GM23338 (cell line): ENCODE measurements at regions not wholly inside any gene's neighbourhood (a gene's known extent, or its start where the extent isn't known, plus 50 kb on each side); places are given as distances from the start of the nearest gene placed in this dataset.
A peak's percentile ranks its signal among the peaks of the same experiment; 100 is the strongest.

Source experiments
- ATAC-seq: fragments of 200-7000 bp; cut with Tn5 transposase; 3 replicates; pipeline ENCODE4 v1.9.1; 2020
- DNase-seq: peaks from one replicate; pipeline ENCODE4 v3.0.0-alpha.2; 2015; ENCODE audit warnings: low spot score
- H2AFZ ChIP-seq: fragments of 200-600 bp; sonication (generic); 2 replicates; pipeline ENCODE4 v1.8.0; 2016; ENCODE audit warnings: antibody characterized with exemption, mild to moderate bottlenecking, moderate library complexity
- H3F3A ChIP-seq: fragments of 200-600 bp; sonication (generic); replicated peaks from 2 replicates; pipeline ENCODE4 v1.8.0; 2017; ENCODE audit warnings: antibody characterized with exemption, mixed run types, low read depth
- H3K27ac ChIP-seq: fragments of 200-600 bp; sonication (generic); 2 replicates; pipeline ENCODE4 v1.6.1; 2016; ENCODE audit warnings: low read depth
- H3K27me3 ChIP-seq: fragments of 200-600 bp; sonication (generic); 2 replicates; pipeline ENCODE4 v1.8.0; 2016; ENCODE audit warnings: mild to moderate bottlenecking, mixed run types, moderate library complexity; ENCODE audit not compliant: insufficient read depth
- H3K36me3 ChIP-seq: fragments of 200-600 bp; sonication (generic); 2 replicates; pipeline ENCODE4 v1.8.0; 2016; ENCODE audit warnings: mild to moderate bottlenecking; ENCODE audit not compliant: insufficient read depth
- H3K4me1 ChIP-seq: fragments of 200-600 bp; sonication (generic); 2 replicates; pipeline ENCODE4 v1.8.0; 2016; ENCODE audit warnings: mild to moderate bottlenecking, moderate library complexity; ENCODE audit not compliant: insufficient read depth
- H3K4me2 ChIP-seq: fragments of 200-600 bp; sonication (generic); 2 replicates; pipeline ENCODE4 v1.7.1; 2017; ENCODE audit warnings: mixed run types
- H3K4me3 ChIP-seq: fragments of 200-600 bp; sonication (generic); 2 replicates; pipeline ENCODE4 v1.6.1; 2016; ENCODE audit warnings: mixed run types
- H3K79me2 ChIP-seq: fragments of 200-600 bp; sonication (generic); replicated peaks from 2 replicates; pipeline ENCODE4 v1.8.0; 2017; ENCODE audit warnings: mild to moderate bottlenecking; ENCODE audit not compliant: insufficient read depth
- H3K9me2 ChIP-seq: fragments of 200-600 bp; sonication (generic); 2 replicates; pipeline ENCODE4 v1.8.0; 2017; ENCODE audit not compliant: insufficient read depth
- H4K20me1 ChIP-seq: fragments of 200-600 bp; sonication (generic); replicated peaks from 2 replicates; pipeline ENCODE4 v1.8.0; 2017; ENCODE audit warnings: mild to moderate bottlenecking; ENCODE audit not compliant: insufficient read depth
- H3K27ac Mint-ChIP-seq: 2 replicates; pipeline ENCODE4 v1.8.0; 2020; ENCODE audit warnings: inconsistent platforms, mild to moderate bottlenecking, moderate library complexity, mixed read lengths
- H3K27me3 Mint-ChIP-seq: 3 replicates; pipeline ENCODE4 v1.8.0; 2022; ENCODE audit warnings: low read depth, mild to moderate bottlenecking, moderate library complexity, mixed read lengths, inconsistent platforms; ENCODE audit not compliant: insufficient read depth, poor library complexity
- H3K36me3 Mint-ChIP-seq: 3 replicates; pipeline ENCODE4 v1.8.0; 2021; ENCODE audit warnings: low read depth, mild to moderate bottlenecking, inconsistent platforms, moderate library complexity, mixed read lengths
- H3K4me1 Mint-ChIP-seq: 3 replicates; pipeline ENCODE4 v1.8.0; 2020; ENCODE audit warnings: mild to moderate bottlenecking, inconsistent platforms, mixed read lengths
- H3K4me3 Mint-ChIP-seq: 3 replicates; pipeline ENCODE4 v1.8.0; 2021; ENCODE audit warnings: moderate library complexity, mild to moderate bottlenecking, inconsistent platforms, mixed read lengths
- H3K9me3 Mint-ChIP-seq: 3 replicates; pipeline ENCODE4 v1.8.0; 2020; ENCODE audit warnings: moderate library complexity, mild to moderate bottlenecking, inconsistent platforms, mixed read lengths
- CREB1 ChIP-seq: fragments of 250-450 bp; sonication (Bioruptor Pico); IDR thresholded peaks from 2 replicates; pipeline ENCODE4 v1.5.0; 2020; ENCODE audit warnings: low read depth, mild to moderate bottlenecking, moderate library complexity
- EZH2 ChIP-seq: fragments of 200-600 bp; sonication (generic); IDR thresholded peaks from one replicate; pipeline ENCODE4 v1.8.0; 2017; ENCODE audit warnings: antibody characterized with exemption, mild to moderate bottlenecking, low read depth; ENCODE audit not compliant: unreplicated experiment
- EZH2phosphoT487 ChIP-seq: fragments of 200-600 bp; sonication (generic); IDR thresholded peaks from one replicate; pipeline ENCODE4 v1.8.1; 2018; ENCODE audit warnings: antibody characterized with exemption; ENCODE audit not compliant: unreplicated experiment
- JUNB ChIP-seq: IDR thresholded peaks from one replicate; pipeline ENCODE4 v1.6.1; 2016; ENCODE audit warnings: antibody characterized with exemption; ENCODE audit not compliant: unreplicated experiment
- ZNF114 ChIP-seq: fragments of 250-450 bp; sonication (Bioruptor Pico); IDR thresholded peaks from 2 replicates; pipeline ENCODE4 v1.5.0; 2020; ENCODE audit warnings: mild to moderate bottlenecking, moderate library complexity
- ZNF331 ChIP-seq: fragments of 250-450 bp; sonication (Bioruptor Pico); IDR thresholded peaks from 2 replicates; pipeline ENCODE4 v1.5.0; 2020; ENCODE audit warnings: low read depth, mild to moderate bottlenecking, moderate library complexity
- TF ChIP-seq, protein P1 (sequence below): fragments of 250-450 bp; sonication (Bioruptor Pico); IDR thresholded peaks from 2 replicates; pipeline ENCODE4 v1.5.0; 2020; ENCODE audit warnings: mild to moderate bottlenecking, moderate library complexity
- TF ChIP-seq, protein P2 (sequence below): IDR thresholded peaks from one replicate; pipeline ENCODE4 v1.6.1; 2018; ENCODE audit warnings: antibody characterized with exemption; ENCODE audit not compliant: unreplicated experiment

DNA sequence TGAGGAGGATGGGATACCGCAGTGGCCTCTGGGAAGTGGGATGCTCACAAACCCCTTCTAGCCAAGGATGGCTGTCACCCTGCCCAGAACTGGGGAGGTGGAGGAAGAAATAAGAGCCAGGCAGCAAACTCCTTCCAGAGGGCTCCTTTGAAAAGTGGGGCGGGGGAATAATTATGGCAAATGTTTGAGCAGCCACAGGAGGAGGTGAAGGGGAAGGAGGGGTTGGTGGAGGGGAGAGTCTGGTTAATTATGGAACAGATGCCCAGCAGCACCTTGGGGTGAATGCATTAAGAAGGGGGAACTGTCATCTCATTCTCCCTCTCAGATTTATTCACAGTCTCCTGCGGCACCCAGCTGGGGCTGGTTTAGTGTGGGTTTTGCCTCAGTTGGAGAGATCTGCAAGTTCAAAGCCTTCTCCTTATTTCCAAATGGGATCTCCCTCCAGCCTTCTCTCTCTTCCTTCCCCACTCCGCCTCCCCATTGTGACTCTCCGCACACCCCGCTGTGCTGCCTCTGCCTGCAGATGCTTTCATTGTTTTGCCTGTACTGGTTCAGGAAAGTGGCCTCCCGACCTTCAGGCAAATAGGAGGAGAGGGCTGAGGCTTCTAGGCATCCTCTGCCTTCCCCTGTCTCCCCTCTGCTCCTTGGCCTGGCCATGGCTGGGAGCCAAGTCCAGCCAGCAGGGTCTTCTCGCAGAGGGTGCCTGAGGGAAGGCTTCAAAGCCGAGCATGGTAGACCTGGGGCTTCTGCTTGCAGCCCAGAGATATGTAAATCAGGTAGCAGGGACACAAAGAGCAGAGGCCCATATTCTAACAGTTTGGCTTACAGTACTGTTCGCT is 457.2 kb upstream of the MEX3C start:
- Histone ChIP-seq H3K79me2 (no peaks in the 10 kb centered on the region), H3K4me3 (no peak overlapping the region), H3K4me2 (peak overlapping the region; percentile 48; the same call in 1 of the 2 replicates), H3K9me2 (no peaks in the 10 kb centered on the region), H4K20me1 (no peaks in the 10 kb centered on the region), H3K27ac (no peak overlapping the region), H2AFZ (peak overlapping the region; percentile 96), H3K36me3 (no peaks in the 10 kb centered on the region), H3F3A (no peaks in the 10 kb centered on the region), H3K4me1 (peaks cover 15% of the 10 kb centered on the region), H3K27me3 (no peaks in the 10 kb centered on the region)
- H3K27ac Mint-ChIP-seq = no peak overlapping the region
- no peaks in the 10 kb centered on the region for H3K9me3 Mint-ChIP-seq
- peaks cover 38% of the 10 kb centered on the region for H3K4me1 Mint-ChIP-seq
- peaks cover 7% of the 10 kb centered on the region for H3K27me3 Mint-ChIP-seq
- no peaks in the 10 kb centered on the region; the same call in 2 of the 3 replicates for H3K36me3 Mint-ChIP-seq
- TF ChIP-seq, protein P1, sequence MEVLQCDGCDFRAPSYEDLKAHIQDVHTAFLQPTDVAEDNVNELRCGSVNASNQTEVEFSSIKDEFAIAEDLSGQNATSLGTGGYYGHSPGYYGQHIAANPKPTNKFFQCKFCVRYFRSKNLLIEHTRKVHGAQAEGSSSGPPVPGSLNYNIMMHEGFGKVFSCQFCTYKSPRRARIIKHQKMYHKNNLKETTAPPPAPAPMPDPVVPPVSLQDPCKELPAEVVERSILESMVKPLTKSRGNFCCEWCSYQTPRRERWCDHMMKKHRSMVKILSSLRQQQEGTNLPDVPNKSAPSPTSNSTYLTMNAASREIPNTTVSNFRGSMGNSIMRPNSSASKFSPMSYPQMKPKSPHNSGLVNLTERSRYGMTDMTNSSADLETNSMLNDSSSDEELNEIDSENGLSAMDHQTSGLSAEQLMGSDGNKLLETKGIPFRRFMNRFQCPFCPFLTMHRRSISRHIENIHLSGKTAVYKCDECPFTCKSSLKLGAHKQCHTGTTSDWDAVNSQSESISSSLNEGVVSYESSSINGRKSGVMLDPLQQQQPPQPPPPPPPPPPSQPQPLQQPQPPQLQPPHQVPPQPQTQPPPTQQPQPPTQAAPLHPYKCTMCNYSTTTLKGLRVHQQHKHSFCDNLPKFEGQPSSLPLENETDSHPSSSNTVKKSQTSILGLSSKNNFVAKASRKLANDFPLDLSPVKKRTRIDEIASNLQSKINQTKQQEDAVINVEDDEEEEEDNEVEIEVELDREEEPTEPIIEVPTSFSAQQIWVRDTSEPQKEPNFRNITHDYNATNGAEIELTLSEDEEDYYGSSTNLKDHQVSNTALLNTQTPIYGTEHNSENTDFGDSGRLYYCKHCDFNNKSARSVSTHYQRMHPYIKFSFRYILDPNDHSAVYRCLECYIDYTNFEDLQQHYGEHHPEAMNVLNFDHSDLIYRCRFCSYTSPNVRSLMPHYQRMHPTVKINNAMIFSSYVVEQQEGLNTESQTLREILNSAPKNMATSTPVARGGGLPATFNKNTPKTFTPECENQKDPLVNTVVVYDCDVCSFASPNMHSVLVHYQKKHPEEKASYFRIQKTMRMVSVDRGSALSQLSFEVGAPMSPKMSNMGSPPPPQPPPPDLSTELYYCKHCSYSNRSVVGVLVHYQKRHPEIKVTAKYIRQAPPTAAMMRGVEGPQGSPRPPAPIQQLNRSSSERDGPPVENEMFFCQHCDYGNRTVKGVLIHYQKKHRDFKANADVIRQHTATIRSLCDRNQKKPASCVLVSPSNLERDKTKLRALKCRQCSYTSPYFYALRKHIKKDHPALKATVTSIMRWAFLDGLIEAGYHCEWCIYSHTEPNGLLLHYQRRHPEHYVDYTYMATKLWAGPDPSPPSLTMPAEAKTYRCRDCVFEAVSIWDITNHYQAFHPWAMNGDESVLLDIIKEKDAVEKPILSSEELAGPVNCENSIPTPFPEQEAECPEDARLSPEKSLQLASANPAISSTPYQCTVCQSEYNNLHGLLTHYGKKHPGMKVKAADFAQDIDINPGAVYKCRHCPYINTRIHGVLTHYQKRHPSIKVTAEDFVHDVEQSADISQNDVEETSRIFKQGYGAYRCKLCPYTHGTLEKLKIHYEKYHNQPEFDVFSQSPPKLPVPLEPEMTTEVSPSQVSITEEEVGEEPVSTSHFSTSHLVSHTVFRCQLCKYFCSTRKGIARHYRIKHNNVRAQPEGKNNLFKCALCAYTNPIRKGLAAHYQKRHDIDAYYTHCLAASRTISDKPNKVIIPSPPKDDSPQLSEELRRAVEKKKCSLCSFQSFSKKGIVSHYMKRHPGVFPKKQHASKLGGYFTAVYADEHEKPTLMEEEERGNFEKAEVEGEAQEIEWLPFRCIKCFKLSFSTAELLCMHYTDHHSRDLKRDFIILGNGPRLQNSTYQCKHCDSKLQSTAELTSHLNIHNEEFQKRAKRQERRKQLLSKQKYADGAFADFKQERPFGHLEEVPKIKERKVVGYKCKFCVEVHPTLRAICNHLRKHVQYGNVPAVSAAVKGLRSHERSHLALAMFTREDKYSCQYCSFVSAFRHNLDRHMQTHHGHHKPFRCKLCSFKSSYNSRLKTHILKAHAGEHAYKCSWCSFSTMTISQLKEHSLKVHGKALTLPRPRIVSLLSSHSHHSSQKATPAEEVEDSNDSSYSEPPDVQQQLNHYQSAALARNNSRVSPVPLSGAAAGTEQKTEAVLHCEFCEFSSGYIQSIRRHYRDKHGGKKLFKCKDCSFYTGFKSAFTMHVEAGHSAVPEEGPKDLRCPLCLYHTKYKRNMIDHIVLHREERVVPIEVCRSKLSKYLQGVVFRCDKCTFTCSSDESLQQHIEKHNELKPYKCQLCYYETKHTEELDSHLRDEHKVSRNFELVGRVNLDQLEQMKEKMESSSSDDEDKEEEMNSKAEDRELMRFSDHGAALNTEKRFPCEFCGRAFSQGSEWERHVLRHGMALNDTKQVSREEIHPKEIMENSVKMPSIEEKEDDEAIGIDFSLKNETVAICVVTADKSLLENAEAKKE = peak; percentile 96
- TF ChIP-seq JUNB (no peak), ZNF114 (peak; percentile 88), ZNF331 (no peak)
- ATAC-seq (peak; percentile 84), DNase-seq (peak; percentile 64)
- no peak overlapping the region; the same call in 2 of the 3 replicates for H3K4me3 Mint-ChIP-seq

DNA sequence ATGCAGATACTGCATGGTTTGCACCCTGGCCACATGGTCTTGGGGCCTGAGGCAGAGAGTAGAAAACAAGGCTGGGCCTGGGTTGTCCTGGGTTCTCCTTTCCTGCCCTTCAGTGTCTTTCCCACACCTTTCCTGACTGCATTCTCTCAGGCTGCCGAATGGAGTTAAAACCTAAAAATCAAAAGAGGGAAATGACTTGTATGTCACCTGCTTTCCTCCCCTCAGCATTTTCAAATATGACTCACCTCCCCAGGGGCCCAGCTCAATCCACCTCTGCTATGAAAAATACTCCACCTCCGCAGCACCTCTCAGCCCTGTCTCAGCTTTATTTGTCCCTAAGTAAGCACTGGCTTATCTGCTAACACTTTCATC is 457.8 kb upstream of the MEX3C start:
- H3K9me3 Mint-ChIP-seq = no peaks in the 10 kb centered on the region
- peaks cover 38% of the 10 kb centered on the region for H3K4me1 Mint-ChIP-seq
- TF ChIP-seq ZNF114 = no peak
- no peak for TF ChIP-seq JUNB
- no peak for TF ChIP-seq CREB1
- TF ChIP-seq, protein P2, sequence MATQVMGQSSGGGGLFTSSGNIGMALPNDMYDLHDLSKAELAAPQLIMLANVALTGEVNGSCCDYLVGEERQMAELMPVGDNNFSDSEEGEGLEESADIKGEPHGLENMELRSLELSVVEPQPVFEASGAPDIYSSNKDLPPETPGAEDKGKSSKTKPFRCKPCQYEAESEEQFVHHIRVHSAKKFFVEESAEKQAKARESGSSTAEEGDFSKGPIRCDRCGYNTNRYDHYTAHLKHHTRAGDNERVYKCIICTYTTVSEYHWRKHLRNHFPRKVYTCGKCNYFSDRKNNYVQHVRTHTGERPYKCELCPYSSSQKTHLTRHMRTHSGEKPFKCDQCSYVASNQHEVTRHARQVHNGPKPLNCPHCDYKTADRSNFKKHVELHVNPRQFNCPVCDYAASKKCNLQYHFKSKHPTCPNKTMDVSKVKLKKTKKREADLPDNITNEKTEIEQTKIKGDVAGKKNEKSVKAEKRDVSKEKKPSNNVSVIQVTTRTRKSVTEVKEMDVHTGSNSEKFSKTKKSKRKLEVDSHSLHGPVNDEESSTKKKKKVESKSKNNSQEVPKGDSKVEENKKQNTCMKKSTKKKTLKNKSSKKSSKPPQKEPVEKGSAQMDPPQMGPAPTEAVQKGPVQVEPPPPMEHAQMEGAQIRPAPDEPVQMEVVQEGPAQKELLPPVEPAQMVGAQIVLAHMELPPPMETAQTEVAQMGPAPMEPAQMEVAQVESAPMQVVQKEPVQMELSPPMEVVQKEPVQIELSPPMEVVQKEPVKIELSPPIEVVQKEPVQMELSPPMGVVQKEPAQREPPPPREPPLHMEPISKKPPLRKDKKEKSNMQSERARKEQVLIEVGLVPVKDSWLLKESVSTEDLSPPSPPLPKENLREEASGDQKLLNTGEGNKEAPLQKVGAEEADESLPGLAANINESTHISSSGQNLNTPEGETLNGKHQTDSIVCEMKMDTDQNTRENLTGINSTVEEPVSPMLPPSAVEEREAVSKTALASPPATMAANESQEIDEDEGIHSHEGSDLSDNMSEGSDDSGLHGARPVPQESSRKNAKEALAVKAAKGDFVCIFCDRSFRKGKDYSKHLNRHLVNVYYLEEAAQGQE = no peak
- TF ChIP-seq EZH2 = no peak
- no peak for TF ChIP-seq EZH2phosphoT487

More for the DNA sequence above, 457.8 kb upstream of the MEX3C start:
- no peak overlapping the region for H3K4me3 ChIP-seq
- H3F3A ChIP-seq = no peaks in the 10 kb centered on the region
- H3K4me2 ChIP-seq = 0 out of 2 replicates have a peak overlapping the region, but pooled peaks have one; percentile 48
- Mint-ChIP-seq H3K27me3 (peaks cover 7% of the 10 kb centered on the region), H3K36me3 (no peaks in the 10 kb centered on the region; the same call in 2 of the 3 replicates), H3K4me3 (no peak overlapping the region; the same call in 2 of the 3 replicates), H3K27ac (no peak overlapping the region)
- no peaks in the 10 kb centered on the region for H3K36me3 ChIP-seq
- H3K4me1 ChIP-seq = peaks cover 15% of the 10 kb centered on the region
- H3K27me3 ChIP-seq = no peaks in the 10 kb centered on the region
- ATAC-seq = no peak
- H3K27ac ChIP-seq = no peak overlapping the region
- peak overlapping the region; percentile 96; the same call in 1 of the 2 replicates for H2AFZ ChIP-seq
- H3K79me2 ChIP-seq = no peaks in the 10 kb centered on the region
- H3K9me2 ChIP-seq = 0 out of 2 replicates have a peak, but pooled peaks cover 2% of the 10 kb centered on the region
- DNase-seq = no peak
- no peaks in the 10 kb centered on the region for H4K20me1 ChIP-seq
